ENCODE measurements at regions not wholly inside any gene's neighbourhood (a gene's known extent, or its start where the extent isn't known, plus 50 kb on each side); places are given as distances from the start of the nearest gene placed in this dataset.
"Not testable (repeated sequence)": the region's sequence is repeated elsewhere in the genome, so short reads cannot be mapped to it uniquely, and the experiment has no call there.

- no peak for DNase-seq
Measured at GRCh38 chr18:76633588-76634269, 138.7 kb upstream of the ZNF516 start.

- DNase-seq = no peak
Measured at GRCh38 chr18:76627444-76627843, 132.4 kb upstream of the ZNF516 start.

- no peak for DNase-seq
Measured at GRCh38 chr18:76626991-76627390, 131.9 kb upstream of the ZNF516 start.

GRCh38 chr18:76622651-76623050, 127.6 kb upstream of the ZNF516 start:
- no peak for DNase-seq

- DNase-seq = no peak
Measured at GRCh38 chr18:76621782-76622495, 126.9 kb upstream of the ZNF516 start.

GRCh38 chr18:76621226-76621625, 126.2 kb upstream of the ZNF516 start:
- no peak for DNase-seq

- peak; percentile 51 to 59 for DNase-seq
Measured at GRCh38 chr18:76620321-76621170, 125.5 kb upstream of the ZNF516 start.

- peak in 1 of 2 experiments; percentile 18 for DNase-seq
Measured at GRCh38 chr18:76619621-76620315, 124.7 kb upstream of the ZNF516 start.

GRCh38 chr18:76619261-76619620, 124.2 kb upstream of the ZNF516 start:
- no peak for DNase-seq

- DNase-seq = no peak
Measured at GRCh38 chr18:76618721-76619120, 123.7 kb upstream of the ZNF516 start.

GRCh38 chr18:76616373-76616772, 121.3 kb upstream of the ZNF516 start:
- DNase-seq = no peak

- no peak for DNase-seq
Measured at GRCh38 chr18:76615065-76615733, 120.2 kb upstream of the ZNF516 start.

- DNase-seq = no peak
Measured at GRCh38 chr18:76613755-76614120, 118.7 kb upstream of the ZNF516 start.

- DNase-seq = no peak
Measured at GRCh38 chr18:76613053-76613754, 118.2 kb upstream of the ZNF516 start.

GRCh38 chr18:76611750-76612045, 116.7 kb upstream of the ZNF516 start:
- not testable (repeated sequence) for DNase-seq

GRCh38 chr18:76610933-76611749, 116.1 kb upstream of the ZNF516 start:
- no peak for DNase-seq

- DNase-seq = no peak
Measured at GRCh38 chr18:76610012-76610411, 115.0 kb upstream of the ZNF516 start.

GRCh38 chr18:76605341-76605929, 110.4 kb upstream of the ZNF516 start:
- no peak for DNase-seq

- no peak for DNase-seq
Measured at GRCh38 chr18:76604935-76605240, 109.8 kb upstream of the ZNF516 start.

GRCh38 chr18:76604108-76604934, 109.3 kb upstream of the ZNF516 start:
- DNase-seq = no peak

Data from activated T-cell treated with anti-CD3 and anti-CD28 coated beads, Interleukin-2, amount 50 U/mL, for 48 hours (primary cell).